Loucy (cell line): ENCODE measurements at regions not wholly inside any gene's neighbourhood (a gene's known extent, or its start where the extent isn't known, plus 50 kb on each side); places are given as distances from the start of the nearest gene placed in this dataset.

ENCODE experiments used
- CTCF ChIP-seq: fragments of 200-600 bp; sonication (generic); conservative IDR thresholded peaks from 2 replicates; pipeline ENCODE4 v1.5.1; 2014; ENCODE audit warnings: mild to moderate bottlenecking, antibody characterized with exemption, low read length
- EZH2phosphoT487 ChIP-seq: fragments of 200-600 bp; IDR thresholded peaks from 2 replicates; pipeline ENCODE4 v1.6.1; 2018; ENCODE audit warnings: antibody characterized with exemption, mild to moderate bottlenecking, moderate library complexity, borderline replicate concordance

- TF ChIP-seq CTCF (no peak), EZH2phosphoT487 (no peak)
These were observed 222.8 kb downstream of the FAM170A start for GRCh38 chr5:119852140-119852539.
